Ascending aorta (tissue), 2 donors: ENCODE measurements at regions not wholly inside any gene's neighbourhood (a gene's known extent, or its start where the extent isn't known, plus 50 kb on each side); places are given as distances from the start of the nearest gene placed in this dataset.

ENCODE experiments used
- DNase-seq, 2 donors: peaks; one replicate each; pipeline ENCODE4 v3.0.0-alpha.2; 2019; ENCODE audit warnings: low spot score in 2 of 2
- H3K27ac ChIP-seq, 2 donors: fragments of 200-600 bp; sonication (generic); one replicate each; pipeline ENCODE4 v1.5.1; 2016 to 2017; ENCODE audit warnings: mild to moderate bottlenecking in 1 of 2
- H3K27me3 ChIP-seq: fragments of 200-600 bp; sonication (generic); one replicate; pipeline ENCODE4 v1.5.1; 2017
- H3K36me3 ChIP-seq, 2 donors: fragments of 200-600 bp; sonication (generic); one replicate each; pipeline ENCODE4 v1.5.1; 2016
- H3K4me1 ChIP-seq, 2 donors: fragments of 200-600 bp; sonication (generic); one replicate each; pipeline ENCODE4 v1.5.1; 2016 to 2017; ENCODE audit warnings: mild to moderate bottlenecking in 1 of 2
- H3K4me3 ChIP-seq, 2 donors: fragments of 200-600 bp; sonication (generic); one replicate each; pipeline ENCODE4 v1.5.1; 2016 to 2017; ENCODE audit warnings: mild to moderate bottlenecking in 1 of 2
- H3K9me3 ChIP-seq, 2 donors: fragments of 200-600 bp; sonication (generic); one replicate each; pipeline ENCODE4 v1.5.1; 2016
- intact Hi-C: fragments of 100-400 bp; cut with DNase I; formaldehyde crosslinking; loops from one replicate; pipeline ENCODE4 v1.15.1; 2023
- TF ChIP-seq, protein P1 (sequence below), 3 experiments: fragments of 200-600 bp in 2 of 3; fragments of 450-650 bp in 1 of 3; sonication (generic) in 2 of 3; IDR thresholded peaks; one replicate each; pipeline ENCODE4 v1.5.1; 2016 to 2019; ENCODE audit warnings: antibody characterized with exemption in 3 of 3, mild to moderate bottlenecking in 1 of 3, moderate library complexity in 1 of 3

GRCh38 chrX:118220509-118220908, 103.9 kb upstream of the KLHL13 start:
- Histone ChIP-seq H3K27me3 (no peaks in the 10 kb centered on the region), H3K4me1 (no peaks in the 10 kb centered on the region), H3K9me3 (no peaks in the 10 kb centered on the region), H3K4me3 (no peak overlapping the region), H3K36me3 (no peaks in the 10 kb centered on the region), H3K27ac (no peak overlapping the region)
- DNase-seq = no peak
- intact Hi-C loops = loop anchor here (10.0 kb wide), 1 partner anchor 106 kb away; the partner anchor contains the start of gene KLHL13
- TF ChIP-seq, protein P1, sequence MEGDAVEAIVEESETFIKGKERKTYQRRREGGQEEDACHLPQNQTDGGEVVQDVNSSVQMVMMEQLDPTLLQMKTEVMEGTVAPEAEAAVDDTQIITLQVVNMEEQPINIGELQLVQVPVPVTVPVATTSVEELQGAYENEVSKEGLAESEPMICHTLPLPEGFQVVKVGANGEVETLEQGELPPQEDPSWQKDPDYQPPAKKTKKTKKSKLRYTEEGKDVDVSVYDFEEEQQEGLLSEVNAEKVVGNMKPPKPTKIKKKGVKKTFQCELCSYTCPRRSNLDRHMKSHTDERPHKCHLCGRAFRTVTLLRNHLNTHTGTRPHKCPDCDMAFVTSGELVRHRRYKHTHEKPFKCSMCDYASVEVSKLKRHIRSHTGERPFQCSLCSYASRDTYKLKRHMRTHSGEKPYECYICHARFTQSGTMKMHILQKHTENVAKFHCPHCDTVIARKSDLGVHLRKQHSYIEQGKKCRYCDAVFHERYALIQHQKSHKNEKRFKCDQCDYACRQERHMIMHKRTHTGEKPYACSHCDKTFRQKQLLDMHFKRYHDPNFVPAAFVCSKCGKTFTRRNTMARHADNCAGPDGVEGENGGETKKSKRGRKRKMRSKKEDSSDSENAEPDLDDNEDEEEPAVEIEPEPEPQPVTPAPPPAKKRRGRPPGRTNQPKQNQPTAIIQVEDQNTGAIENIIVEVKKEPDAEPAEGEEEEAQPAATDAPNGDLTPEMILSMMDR (IDR thresholded peaks at IDR 0.05) = no peak

DNA sequence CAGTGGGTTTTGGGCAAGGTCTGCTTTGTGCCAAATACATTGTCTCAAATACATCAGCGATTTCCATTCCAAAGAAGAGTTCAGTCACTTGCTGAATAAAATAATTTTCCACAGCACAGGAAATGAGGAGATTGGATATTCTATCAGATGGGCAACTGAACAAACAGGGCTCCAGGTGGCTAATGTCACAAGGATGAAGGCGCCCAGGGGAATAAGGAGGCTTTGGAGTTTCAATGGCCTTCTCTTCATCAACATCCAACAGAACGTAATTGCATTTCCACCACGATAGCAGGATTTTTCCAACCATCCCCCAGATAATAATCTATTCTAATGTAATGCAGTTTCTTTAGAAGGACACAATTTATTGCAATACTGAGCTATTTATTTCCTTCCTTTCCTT, 104.7 kb upstream of the KLHL13 start:
- no peak overlapping the region for H3K27ac ChIP-seq

DNA sequence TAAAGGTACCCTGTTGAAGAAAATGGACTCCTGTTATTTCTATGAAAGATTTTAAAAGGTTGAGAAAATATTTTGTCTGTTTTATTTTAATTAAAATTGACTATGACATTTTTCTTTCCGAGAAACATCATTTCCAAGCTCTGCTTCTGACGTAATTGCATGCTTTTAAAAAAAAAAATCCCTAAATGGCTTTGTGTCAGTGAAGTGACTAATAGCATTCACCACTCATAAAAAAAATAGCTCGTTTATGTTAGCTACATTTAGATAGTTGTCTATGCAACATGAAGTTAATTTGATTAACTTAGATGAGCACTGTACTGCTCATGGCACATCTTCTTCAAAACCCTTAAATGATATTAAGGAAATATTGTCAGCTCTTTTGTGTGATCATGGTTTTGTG, 105.1 kb upstream of the KLHL13 start:
- no peaks in the 10 kb centered on the region for H3K27me3 ChIP-seq
- no peaks in the 10 kb centered on the region for H3K36me3 ChIP-seq
- DNase-seq = no peak
- no peaks in the 10 kb centered on the region for H3K9me3 ChIP-seq
- H3K4me3 ChIP-seq = no peak overlapping the region
- TF ChIP-seq, protein P1 (IDR thresholded peaks at IDR 0.05) = no peak
- H3K27ac ChIP-seq = no peak overlapping the region
- no peaks in the 10 kb centered on the region for H3K4me1 ChIP-seq
- intact Hi-C loops = loop anchor here (10.0 kb wide), 1 partner anchor 107 kb away; the partner anchor contains the start of gene KLHL13

More for the DNA sequence above, 104.7 kb upstream of the KLHL13 start:
- no peak for DNase-seq
- TF ChIP-seq, protein P1 (IDR thresholded peaks at IDR 0.05) = no peak
- Histone ChIP-seq H3K4me1 (no peaks in the 10 kb centered on the region), H3K36me3 (no peaks in the 10 kb centered on the region), H3K4me3 (no peak overlapping the region), H3K27me3 (no peaks in the 10 kb centered on the region), H3K9me3 (no peaks in the 10 kb centered on the region)
- intact Hi-C loops = loop anchor here (10.0 kb wide), 1 partner anchor 106 kb away; the partner anchor contains the start of gene KLHL13

GRCh38 chrX:118222421-118222820, 105.8 kb upstream of the KLHL13 start:
- Histone ChIP-seq H3K27me3 (no peaks in the 10 kb centered on the region), H3K27ac (no peak overlapping the region), H3K4me3 (no peak overlapping the region), H3K9me3 (no peaks in the 10 kb centered on the region), H3K4me1 (no peaks in the 10 kb centered on the region), H3K36me3 (no peaks in the 10 kb centered on the region)
- no peak for DNase-seq
- TF ChIP-seq, protein P1 (IDR thresholded peaks at IDR 0.05) = no peak
- intact Hi-C loops = loop anchor here (10.0 kb wide), 1 partner anchor 108 kb away; the partner anchor contains the start of gene KLHL13

DNA sequence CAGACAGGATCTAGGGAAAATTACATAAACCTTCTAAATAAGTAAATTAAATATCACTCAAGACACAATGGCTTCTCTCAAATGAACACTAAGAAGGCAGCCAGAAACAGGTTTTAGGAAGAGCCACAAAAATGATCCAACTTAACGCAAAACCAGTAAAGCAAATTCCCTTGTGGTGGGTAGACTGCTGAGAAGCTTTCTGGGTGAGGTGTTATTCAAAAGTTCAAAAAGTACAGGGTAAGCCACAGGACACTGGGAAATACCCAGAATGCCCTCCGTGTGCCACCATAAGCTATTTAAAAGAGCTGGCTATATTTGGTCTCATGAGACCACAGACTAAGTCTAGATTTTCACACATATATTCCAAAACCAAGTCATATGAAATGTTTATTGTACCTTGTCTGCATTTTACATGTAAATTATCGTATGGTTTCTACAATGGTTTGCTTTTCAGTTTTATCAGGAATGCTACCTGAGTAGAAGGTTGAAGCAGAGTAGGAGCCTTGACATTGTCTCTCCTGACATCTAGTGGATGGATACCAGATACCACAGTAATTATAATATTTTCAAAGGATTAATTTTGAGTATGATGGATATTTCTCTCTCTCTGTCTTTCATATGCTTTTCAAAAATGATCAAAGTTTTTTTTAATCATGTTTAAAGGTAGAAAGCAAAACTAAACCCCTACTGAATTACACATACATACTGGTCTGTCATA, 109.3 kb upstream of the KLHL13 start:
- H3K9me3 ChIP-seq = no peaks in the 10 kb centered on the region
- no peaks in the 10 kb centered on the region for H3K4me1 ChIP-seq
- intact Hi-C loops = loop anchor here (10.0 kb wide), 1 partner anchor 111 kb away; the partner anchor contains the start of gene KLHL13
- TF ChIP-seq, protein P1 (IDR thresholded peaks at IDR 0.05) = peak in 2 of 3 experiments; percentile 30 to 50
- no peaks in the 10 kb centered on the region for H3K36me3 ChIP-seq
- peak overlapping the region in 1 of 2 donors; percentile 26 for H3K4me3 ChIP-seq
- DNase-seq = no peak
- no peaks in the 10 kb centered on the region for H3K27me3 ChIP-seq
- H3K27ac ChIP-seq = no peak overlapping the region
